Gastrocnemius medialis (tissue), 4 donors: ENCODE measurements at regions not wholly inside any gene's neighbourhood (a gene's known extent, or its start where the extent isn't known, plus 50 kb on each side); places are given as distances from the start of the nearest gene placed in this dataset.

Source experiments
- POLR2A ChIP-seq, 2 donors: fragments of 450-650 bp; IDR thresholded peaks; one replicate each; pipeline ENCODE4 v1.6.1; 2017; ENCODE audit warnings: antibody characterized with exemption in 2 of 2, mild to moderate bottlenecking in 2 of 2, moderate library complexity in 2 of 2
- TF ChIP-seq, protein P1 (sequence below), 5 experiments: fragments of 450-650 bp in 3 of 5; fragments of 200-600 bp in 2 of 5; sonication (generic) in 2 of 5; IDR thresholded peaks in 4 of 5; conservative IDR thresholded peaks in 1 of 5; 1 replicate in 4 of 5; 2 replicates in 1 of 5; pipeline ENCODE4 v1.5.1; 2016 to 2019; ENCODE audit warnings: antibody characterized with exemption in 5 of 5, mild to moderate bottlenecking in 3 of 5, moderate library complexity in 3 of 5

- TF ChIP-seq, protein P1, sequence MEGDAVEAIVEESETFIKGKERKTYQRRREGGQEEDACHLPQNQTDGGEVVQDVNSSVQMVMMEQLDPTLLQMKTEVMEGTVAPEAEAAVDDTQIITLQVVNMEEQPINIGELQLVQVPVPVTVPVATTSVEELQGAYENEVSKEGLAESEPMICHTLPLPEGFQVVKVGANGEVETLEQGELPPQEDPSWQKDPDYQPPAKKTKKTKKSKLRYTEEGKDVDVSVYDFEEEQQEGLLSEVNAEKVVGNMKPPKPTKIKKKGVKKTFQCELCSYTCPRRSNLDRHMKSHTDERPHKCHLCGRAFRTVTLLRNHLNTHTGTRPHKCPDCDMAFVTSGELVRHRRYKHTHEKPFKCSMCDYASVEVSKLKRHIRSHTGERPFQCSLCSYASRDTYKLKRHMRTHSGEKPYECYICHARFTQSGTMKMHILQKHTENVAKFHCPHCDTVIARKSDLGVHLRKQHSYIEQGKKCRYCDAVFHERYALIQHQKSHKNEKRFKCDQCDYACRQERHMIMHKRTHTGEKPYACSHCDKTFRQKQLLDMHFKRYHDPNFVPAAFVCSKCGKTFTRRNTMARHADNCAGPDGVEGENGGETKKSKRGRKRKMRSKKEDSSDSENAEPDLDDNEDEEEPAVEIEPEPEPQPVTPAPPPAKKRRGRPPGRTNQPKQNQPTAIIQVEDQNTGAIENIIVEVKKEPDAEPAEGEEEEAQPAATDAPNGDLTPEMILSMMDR (IDR thresholded peaks at IDR 0.05 in 4 of 5, conservative IDR thresholded peaks at IDR 0.05 in 1 of 5), result no peak
- no peak for TF ChIP-seq POLR2A (IDR thresholded peaks at IDR 0.05)
These were observed 504.5 kb upstream of the FRG1 start for GRCh38 chr4:189436207-189436606.
